GM18870 (cell line): ENCODE measurements at regions not wholly inside any gene's neighbourhood (a gene's known extent, or its start where the extent isn't known, plus 50 kb on each side); places are given as distances from the start of the nearest gene placed in this dataset.
A peak's percentile ranks its signal among the peaks of the same experiment; 100 is the strongest.

Source experiments
- ATAC-seq: cut with Tn5 transposase; IDR thresholded peaks from one replicate; pipeline ENCODE4 v1.9.1; 2021; ENCODE audit warnings: moderate library complexity; ENCODE audit not compliant: unreplicated experiment

DNA sequence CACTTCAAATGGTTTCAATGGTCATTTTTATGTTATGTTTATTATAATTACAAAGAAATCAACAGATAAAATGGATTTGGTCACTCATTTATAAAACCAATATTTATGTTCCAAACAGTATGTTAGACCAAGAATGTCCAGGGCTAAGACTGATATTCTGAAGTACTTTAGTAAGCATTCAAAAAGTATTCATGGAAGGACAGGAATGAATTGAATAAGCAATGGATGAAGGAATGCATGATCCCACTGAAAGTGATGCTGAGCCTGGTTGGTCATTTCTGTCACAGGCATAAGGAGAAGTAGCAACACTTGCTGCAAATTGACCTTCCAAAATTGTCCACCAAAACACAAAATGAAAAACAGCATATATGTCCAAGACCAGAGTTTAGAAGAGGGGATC is 189.0 kb upstream of the CELF2 start:
- ATAC-seq = no peak

- ATAC-seq = no peak
These were observed 188.1 kb upstream of the CELF2 start for GRCh38 chr10:10829576-10829975.

DNA sequence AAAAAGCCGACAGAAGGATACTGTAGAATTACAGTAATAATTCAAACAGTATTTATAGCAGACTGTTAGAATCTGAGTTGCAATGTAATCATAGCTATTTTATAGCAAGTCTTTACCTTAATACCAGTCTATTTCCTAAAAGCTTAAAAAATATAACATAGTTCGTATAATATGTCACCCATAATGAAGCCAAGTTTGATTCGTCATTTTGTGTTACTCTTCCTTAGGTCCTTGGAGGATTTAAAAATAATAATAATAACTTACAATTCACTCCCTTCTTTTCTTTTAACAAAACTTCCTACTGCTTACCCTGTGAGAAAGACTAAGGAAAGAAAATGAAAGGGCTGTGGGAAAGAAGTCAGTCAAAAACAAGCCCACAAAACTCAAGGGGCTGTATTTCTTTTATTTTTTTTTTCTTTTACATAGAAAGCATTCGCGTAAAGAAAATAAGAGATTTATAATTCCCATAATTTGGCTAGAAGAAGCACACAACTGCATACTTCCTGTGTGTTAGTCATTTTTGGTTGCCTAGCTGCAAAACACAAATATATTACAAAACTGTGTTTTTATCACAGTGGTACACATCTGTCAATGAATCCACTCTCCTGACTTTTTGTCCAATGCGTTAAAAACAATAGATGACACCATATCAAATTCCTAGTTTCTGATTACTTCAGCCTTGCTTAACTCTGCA is 187.2 kb upstream of the CELF2 start:
- ATAC-seq = no peak

DNA sequence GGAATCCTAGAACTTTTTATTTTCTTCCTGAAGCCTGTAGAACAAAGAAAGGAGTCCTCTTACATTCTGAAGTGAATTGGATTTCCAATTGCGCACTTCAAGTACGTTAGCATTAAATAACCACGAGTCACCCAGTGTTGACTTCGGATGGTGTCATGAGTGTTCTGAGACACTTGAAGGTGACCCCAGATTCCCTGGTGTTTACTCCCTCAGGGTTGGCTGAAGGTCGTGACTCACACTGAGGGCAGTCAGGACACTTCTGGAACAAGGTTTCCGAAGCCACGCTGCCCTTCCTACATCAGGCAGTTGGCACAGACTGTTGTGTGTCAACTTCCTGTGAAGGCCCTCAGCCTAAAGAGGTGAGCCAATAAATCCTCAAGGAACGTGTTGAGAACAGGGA is 186.6 kb upstream of the CELF2 start:
- no peak for ATAC-seq

DNA sequence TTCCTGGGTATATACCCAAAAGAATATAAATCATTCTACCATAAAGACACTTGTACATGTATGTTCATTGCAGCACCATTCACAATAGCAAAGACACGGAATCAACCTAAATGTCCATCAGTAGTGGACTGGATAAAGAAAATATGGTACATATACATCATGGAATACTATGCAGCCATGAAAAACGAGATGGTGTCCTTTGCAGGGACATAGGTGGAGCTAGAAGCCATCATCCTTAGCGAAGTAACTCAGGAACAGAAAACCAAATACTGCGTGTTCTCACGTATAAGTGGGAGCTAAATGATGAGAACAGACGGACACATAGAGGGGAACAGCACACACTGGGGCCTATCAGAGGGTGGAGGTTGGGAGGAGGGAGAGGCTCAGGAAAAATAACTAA is 183.7 kb upstream of the CELF2 start:
- ATAC-seq = no peak

- ATAC-seq = no peak
These were observed 173.4 kb upstream of the CELF2 start for GRCh38 chr10:10844251-10844650.

DNA sequence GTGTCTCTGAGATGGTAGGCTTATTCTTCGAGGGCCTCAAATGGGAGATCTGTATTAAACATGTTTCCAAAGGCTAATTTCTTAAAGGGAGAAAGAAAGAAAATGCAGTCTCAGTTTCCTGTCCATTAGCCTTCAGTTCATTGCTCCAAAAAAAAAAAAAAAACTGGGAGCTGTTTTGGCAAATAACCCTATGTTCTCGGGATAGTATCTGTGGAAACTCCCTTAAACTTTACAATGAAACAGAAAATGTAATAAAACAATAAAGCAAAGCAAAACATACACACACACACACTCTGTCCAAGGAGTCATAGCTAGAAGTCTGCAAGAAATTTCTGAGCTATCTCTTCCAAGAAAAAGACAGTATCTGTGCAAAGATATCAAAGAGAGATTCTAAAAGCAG is 172.5 kb upstream of the CELF2 start:
- no peak for ATAC-seq

DNA sequence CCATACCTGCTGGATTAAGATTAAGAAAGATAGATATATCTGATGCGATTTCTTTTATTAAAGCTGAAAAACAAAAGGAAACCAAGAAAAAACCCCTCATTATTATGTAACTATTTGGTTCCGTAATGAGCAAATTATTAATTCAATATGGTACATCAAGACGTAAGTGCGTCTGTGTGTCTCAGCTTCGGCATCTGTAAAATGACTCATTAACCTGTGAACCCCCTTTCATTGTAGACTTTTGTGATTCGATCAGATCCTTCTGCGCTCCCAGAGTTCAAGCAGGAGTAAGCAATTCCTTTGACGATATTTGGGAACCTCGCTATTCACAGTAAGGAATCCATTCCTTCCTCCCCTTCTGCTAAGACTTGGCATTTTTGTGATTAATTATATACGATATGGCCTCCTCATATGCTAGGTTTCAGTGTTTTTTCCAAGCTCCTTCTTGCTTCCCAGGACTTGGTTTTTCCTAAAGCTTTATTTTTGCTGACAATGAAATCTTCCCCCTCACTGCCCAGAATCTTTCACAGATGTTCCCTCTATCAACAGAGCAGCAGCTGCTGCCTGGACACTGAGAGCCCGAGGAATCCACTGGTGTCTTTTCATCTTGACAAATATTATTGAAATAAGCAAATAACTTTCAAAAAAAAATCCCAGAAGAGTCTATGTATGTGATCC is 171.7 kb upstream of the CELF2 start:
- no peak for ATAC-seq

- ATAC-seq = no peak
These were observed 171.2 kb upstream of the CELF2 start for GRCh38 chr10:10846504-10846900.

- no peak for ATAC-seq
These were observed 170.3 kb upstream of the CELF2 start for GRCh38 chr10:10847387-10847786.

GRCh38 chr10:10848488-10849111 is 169.1 kb upstream of the CELF2 start:
- no peak for ATAC-seq

- no peak for ATAC-seq
These were observed 168.4 kb upstream of the CELF2 start for GRCh38 chr10:10849306-10849705.

DNA sequence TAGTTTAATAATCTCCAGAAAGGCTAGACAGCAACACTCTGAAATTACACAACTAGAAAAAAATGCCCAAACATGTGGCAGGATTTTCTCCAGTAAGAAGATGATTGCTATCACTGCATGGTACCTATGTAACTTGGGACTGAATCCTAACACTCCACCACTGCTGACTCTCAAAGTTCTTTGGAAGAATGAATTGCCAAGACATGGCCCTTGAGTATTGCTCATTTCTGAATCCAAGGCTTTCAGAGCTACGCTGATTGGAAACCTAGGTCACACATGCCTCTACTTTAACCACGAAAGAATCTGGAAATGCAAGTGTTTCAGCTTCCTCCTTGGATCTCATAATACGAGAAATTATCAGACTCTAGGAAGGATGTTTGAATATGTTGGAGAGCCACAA is 167.5 kb upstream of the CELF2 start:
- ATAC-seq = no peak

DNA sequence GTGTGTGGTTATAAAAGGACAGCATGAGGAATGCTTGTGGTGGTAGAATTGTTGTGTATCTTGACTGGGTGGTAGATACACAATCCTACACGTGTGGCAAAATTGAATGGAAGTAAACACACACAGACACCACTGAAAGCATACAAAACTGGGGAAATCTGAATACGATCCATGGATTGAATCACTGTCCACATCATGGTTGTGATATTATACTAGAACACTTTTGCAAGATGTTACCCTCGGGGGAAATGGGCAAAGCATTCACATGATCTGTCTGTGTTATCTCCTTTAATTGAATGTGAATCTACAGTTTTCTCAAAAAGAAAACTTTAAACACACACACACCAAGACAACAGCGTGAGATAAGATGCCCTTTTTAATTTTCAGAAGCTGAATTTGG is 165.2 kb upstream of the CELF2 start:
- no peak for ATAC-seq

- no peak for ATAC-seq
These were observed 163.7 kb upstream of the CELF2 start for GRCh38 chr10:10853954-10854353.

- no peak for ATAC-seq
These were observed 162.9 kb upstream of the CELF2 start for GRCh38 chr10:10854725-10855124.

DNA sequence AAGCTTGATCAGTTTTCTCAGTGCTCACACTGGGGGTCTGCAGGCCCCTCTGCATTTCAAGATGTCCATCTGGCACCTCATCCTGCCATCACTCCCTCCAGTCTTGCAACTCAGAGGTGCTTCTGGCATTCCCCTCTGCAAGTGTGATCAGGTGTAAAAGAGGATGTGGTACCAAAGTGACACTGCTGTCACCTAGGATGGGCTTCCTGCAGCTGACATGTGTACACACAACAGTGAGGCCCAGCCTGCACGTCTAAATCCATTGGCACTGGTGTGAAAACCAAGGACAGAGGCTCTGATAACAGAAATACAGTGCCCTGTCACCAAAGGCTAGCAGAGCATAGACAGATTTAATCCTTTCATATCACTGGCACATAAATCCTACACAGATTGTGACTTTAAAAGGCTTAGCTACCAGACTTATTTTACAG is 162.5 kb upstream of the CELF2 start:
- ATAC-seq = no peak

DNA sequence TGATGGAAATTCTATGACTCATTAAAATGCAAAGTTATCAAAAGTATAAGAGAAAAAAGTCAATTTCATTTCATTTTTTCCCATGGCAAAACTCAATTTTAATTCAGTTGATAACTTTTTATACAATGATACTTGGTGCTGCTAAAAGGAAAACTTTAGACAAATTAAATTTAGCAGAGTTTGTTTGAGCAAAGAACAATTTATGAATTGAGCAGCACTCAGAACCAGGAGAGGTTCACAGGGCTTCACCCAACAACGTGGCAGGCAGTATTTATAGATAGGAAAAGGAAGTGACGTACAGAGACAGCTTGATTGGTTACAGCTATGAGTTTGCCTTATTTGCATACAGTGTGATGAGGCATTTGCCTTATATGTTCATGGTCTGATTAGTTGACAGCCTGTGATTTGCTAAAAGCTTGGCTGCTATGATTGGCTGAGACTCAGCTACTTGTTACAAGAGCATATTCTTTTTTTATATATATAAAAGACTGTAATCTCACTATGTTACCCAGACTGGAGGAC is 157.2 kb upstream of the CELF2 start:
- no peak for ATAC-seq

DNA sequence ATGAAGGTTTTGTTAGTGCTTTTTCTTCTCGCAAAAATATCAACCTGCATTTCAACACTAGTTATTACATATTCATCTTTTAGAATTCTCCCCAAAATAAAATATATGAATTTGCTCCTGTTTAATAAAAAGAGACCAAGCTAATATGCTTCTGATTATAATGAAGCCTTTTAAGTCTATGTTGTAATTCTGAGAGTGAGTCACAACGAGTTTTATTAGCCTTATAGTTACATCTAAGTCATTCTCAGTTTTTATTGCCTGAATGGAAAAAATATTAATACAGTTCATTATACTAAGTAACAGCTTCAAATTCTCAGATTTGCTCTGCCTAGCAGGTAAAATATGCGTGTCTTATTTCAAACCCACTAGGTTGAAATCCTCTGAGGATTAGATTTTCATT is 152.4 kb upstream of the CELF2 start:
- no peak for ATAC-seq

- no peak for ATAC-seq
These were observed 151.8 kb upstream of the CELF2 start for GRCh38 chr10:10865913-10866312.

- peak; percentile 89 for ATAC-seq
These were observed 148.1 kb upstream of the CELF2 start for GRCh38 chr10:10869592-10869991.
